Endothelial cell of umbilical vein (primary cell): ENCODE measurements at regions not wholly inside any gene's neighbourhood (a gene's known extent, or its start where the extent isn't known, plus 50 kb on each side); places are given as distances from the start of the nearest gene placed in this dataset.

Experiments
- BruUV-seq: library from RNA; stranded (reverse); fragments of 400-500 nt; replicated peaks from 2 replicates; lab custom pipeline; 2021; lab: Mats Ljungman, UMichigan
- CTCF ChIA-PET: fragments of 300-600, 350-600 bp; sonication (Branson Sonifier 250); formaldehyde crosslinking; loops from one replicate; lab custom pipeline; 2021; ENCODE audit warnings: antibody characterized with exemption, inconsistent platforms; lab: Charles Lee
- POLR2A ChIA-PET: fragments of 300-600, 350-600 bp; sonication (Branson Sonifier 250); formaldehyde crosslinking; loops from one replicate; lab custom pipeline; 2021; ENCODE audit warnings: antibody characterized with exemption, inconsistent platforms; lab: Charles Lee
- DNase-seq: peaks from one replicate; pipeline ENCODE4 v3.0.0-alpha.2; 2011; ENCODE audit warnings: low read depth, low spot score
- FAIRE-seq: peaks from 2 replicates; lab custom pipeline; 2011; peaks lifted over from hg19 to GRCh38; lab: Jason Lieb, UNC
- H2AFZ ChIP-seq: 2 replicates; pipeline ENCODE4 v1.6.0; 2012; ENCODE audit warnings: low read depth, low read length, control low read depth, inconsistent platforms
- H3K27ac ChIP-seq: 2 replicates; pipeline ENCODE4 v1.5.1; 2011; ENCODE audit warnings: low read depth, mild to moderate bottlenecking, control low read depth, low read length, moderate library complexity; ENCODE audit not compliant: insufficient read depth
- H3K27me3 ChIP-seq, 2 experiments: 2 replicates each; pipeline versions ENCODE4 v1.6.0 to v1.6.1; 2011; ENCODE audit warnings: low read length in 2 of 2, mixed read lengths in 1 of 2; ENCODE audit not compliant: control insufficient read depth in 2 of 2, insufficient read depth in 2 of 2
- H3K36me3 ChIP-seq, 2 experiments: 2 replicates in 1 of 2; 3 replicates in 1 of 2; pipeline ENCODE4 v1.5.1; 2011; ENCODE audit warnings: low read length in 2 of 2, mild to moderate bottlenecking in 1 of 2, moderate library complexity in 1 of 2; ENCODE audit not compliant: control insufficient read depth in 2 of 2, insufficient read depth in 2 of 2; ENCODE audit errors: extremely low read depth in 1 of 2
- H3K4me1 ChIP-seq: 3 replicates; pipeline ENCODE4 v1.5.1; 2011; ENCODE audit warnings: mild to moderate bottlenecking, low read length; ENCODE audit not compliant: control insufficient read depth, insufficient read depth; ENCODE audit errors: extremely low read depth
- H3K4me2 ChIP-seq: 2 replicates; pipeline ENCODE4 v1.6.1; 2011; ENCODE audit warnings: low read length, control low read depth, mixed read lengths; ENCODE audit not compliant: insufficient read depth
- H3K4me3 ChIP-seq, 3 experiments: fragments of 200-600 bp in 1 of 3; sonication (generic), shearing (Covaris generic) in 1 of 3; replicated peaks in 1 of 3; 2 replicates each; pipeline ENCODE4 v1.5.1; 2011 to 2016; ENCODE audit warnings: control low read depth in 3 of 3, low read length in 3 of 3, mild to moderate bottlenecking in 2 of 3, inconsistent platforms in 1 of 3, low read depth in 1 of 3, moderate library complexity in 1 of 3; ENCODE audit not compliant: insufficient read depth in 1 of 3
- H3K79me2 ChIP-seq: 2 replicates; pipeline ENCODE4 v1.6.0; 2012; ENCODE audit warnings: low read length, inconsistent platforms; ENCODE audit not compliant: control insufficient read depth, insufficient read depth
- H3K9ac ChIP-seq: replicated peaks from 2 replicates; pipeline ENCODE3; 2011; ENCODE audit warnings: low read length, control low read depth; ENCODE audit not compliant: insufficient read depth; ENCODE audit errors: extremely low read depth
- H3K9me1 ChIP-seq: replicated peaks from 3 replicates; pipeline ENCODE4 v1.6.0; 2011; ENCODE audit warnings: mild to moderate bottlenecking, low read length; ENCODE audit not compliant: control insufficient read depth, insufficient read depth; ENCODE audit errors: extremely low read depth
- H3K9me3 ChIP-seq: replicated peaks from 2 replicates; pipeline ENCODE4 v1.5.1; 2012; ENCODE audit warnings: low read length, inconsistent platforms; ENCODE audit not compliant: control insufficient read depth, insufficient read depth
- H4K20me1 ChIP-seq: replicated peaks from 2 replicates; pipeline ENCODE3; 2011; ENCODE audit warnings: mild to moderate bottlenecking, low read length; ENCODE audit not compliant: control insufficient read depth, insufficient read depth; ENCODE audit errors: extremely low read depth
- EZH2 ChIP-seq: IDR thresholded peaks from 2 replicates; pipeline ENCODE4 v1.6.1; 2012; ENCODE audit warnings: borderline replicate concordance, low read depth, mild to moderate bottlenecking, moderate library complexity, low read length, inconsistent platforms; ENCODE audit not compliant: severe bottlenecking
- FOS ChIP-seq: IDR thresholded peaks from 2 replicates; pipeline ENCODE4 v1.6.1; 2011; ENCODE audit warnings: mild to moderate bottlenecking, low read length, moderate library complexity, borderline replicate concordance; ENCODE audit not compliant: insufficient read depth
- GATA2 ChIP-seq: IDR thresholded peaks from 2 replicates; pipeline ENCODE4 v1.7.0; 2011; ENCODE audit warnings: low read depth, mild to moderate bottlenecking, moderate library complexity, mixed read lengths, low read length; ENCODE audit not compliant: insufficient read length, insufficient read depth
- JUN ChIP-seq: IDR thresholded peaks from 2 replicates; pipeline ENCODE4 v1.6.1; 2011; ENCODE audit warnings: borderline replicate concordance, low read depth; ENCODE audit not compliant: insufficient read length, insufficient read depth
- MAX ChIP-seq: IDR thresholded peaks from 2 replicates; pipeline ENCODE4 v1.6.1; 2011; ENCODE audit not compliant: insufficient read depth, insufficient read length
- MYC ChIP-seq: IDR thresholded peaks from one replicate; pipeline ENCODE4 v1.6.1; 2011; ENCODE audit warnings: mild to moderate bottlenecking, low read depth, low read length
- POLR2A ChIP-seq: IDR thresholded peaks from 2 replicates; pipeline ENCODE4 v1.6.1; 2012; ENCODE audit warnings: low read depth, mild to moderate bottlenecking, control low read depth, low read length
- POLR2AphosphoS5 ChIP-seq: IDR thresholded peaks from 2 replicates; pipeline ENCODE4 v1.6.1; 2012; ENCODE audit warnings: low read depth, mild to moderate bottlenecking, control low read depth, low read length, moderate library complexity; ENCODE audit not compliant: insufficient read depth
- dilution Hi-C: fragments of 300-500 bp; cut with MboI; formaldehyde crosslinking; loops from one replicate; pipeline ENCODE4 v1.15.0; 2019; ENCODE audit warnings: low sequenced_read_pairs; ENCODE audit not compliant: extremely low pct_ligation_motif_present
- intact Hi-C: fragments of 100-400 bp; cut with micrococcal nuclease; formaldehyde crosslinking; loops from one replicate; pipeline ENCODE4 v1.10.0; 2022
- TF ChIP-seq, protein P1 (sequence below), 2 donors: IDR thresholded peaks; 1 replicate in 1 of 2; 2 replicates in 1 of 2; pipeline ENCODE4 v1.5.1; 2011; ENCODE audit warnings: low read length in 2 of 2, mild to moderate bottlenecking in 2 of 2, moderate library complexity in 2 of 2, control low read depth in 1 of 2, inconsistent platforms in 1 of 2, low read depth in 1 of 2; ENCODE audit not compliant: insufficient read depth in 1 of 2; ENCODE audit errors: extremely low read depth in 1 of 2

DNA sequence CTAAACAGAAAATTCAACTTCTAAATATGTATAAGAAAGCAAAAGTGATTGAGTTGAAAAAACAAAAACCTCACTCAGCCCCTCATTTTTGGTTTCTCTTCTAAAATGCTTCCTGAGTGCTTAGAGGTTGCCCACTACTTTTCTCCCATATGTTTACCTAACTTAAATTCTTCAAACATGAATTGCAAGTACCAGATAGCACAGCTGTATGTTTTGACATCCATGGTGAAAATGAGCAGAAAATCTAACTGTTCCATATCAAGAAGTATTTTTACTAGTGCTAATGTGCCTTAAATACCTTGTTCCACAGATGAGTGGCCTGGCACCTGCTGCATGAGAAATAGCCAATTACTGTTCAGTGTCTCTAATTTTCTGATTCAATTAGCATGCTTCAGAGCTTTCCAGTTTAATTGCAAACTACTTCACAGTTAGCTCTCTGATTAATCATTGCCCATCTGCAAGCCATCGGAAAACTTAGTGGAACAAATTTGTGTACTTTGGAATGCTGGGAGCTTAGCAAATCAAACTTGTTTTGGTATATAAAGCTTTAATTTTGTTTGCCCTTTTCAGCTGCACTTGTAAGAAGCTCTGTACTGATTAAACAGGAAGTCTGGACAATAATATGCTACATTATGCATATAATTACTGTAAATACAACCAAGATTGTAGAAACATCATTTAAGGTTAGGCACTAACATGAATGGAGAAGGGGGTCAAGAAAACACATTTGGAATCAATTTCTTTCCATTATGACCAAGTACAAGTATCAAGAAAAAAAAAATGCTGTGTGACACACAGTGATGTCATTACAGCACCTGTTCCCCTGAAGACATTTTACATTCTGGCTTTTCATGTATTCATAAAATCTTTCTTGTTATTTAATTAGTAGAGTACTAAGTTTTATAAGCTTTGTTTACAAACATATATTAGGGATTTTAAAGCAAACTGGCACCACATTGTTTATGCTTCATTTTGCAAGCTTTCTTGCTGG lies 65.6 kb downstream of the POU5F2 start:
- dilution Hi-C loops = no loop called here
- TF ChIP-seq FOS (no peak), JUN (no peak), MYC (no peak), EZH2 (no peak), POLR2AphosphoS5 (no peak), GATA2 (no peak), MAX (no peak), POLR2A (no peak)
- TF ChIP-seq, protein P1, sequence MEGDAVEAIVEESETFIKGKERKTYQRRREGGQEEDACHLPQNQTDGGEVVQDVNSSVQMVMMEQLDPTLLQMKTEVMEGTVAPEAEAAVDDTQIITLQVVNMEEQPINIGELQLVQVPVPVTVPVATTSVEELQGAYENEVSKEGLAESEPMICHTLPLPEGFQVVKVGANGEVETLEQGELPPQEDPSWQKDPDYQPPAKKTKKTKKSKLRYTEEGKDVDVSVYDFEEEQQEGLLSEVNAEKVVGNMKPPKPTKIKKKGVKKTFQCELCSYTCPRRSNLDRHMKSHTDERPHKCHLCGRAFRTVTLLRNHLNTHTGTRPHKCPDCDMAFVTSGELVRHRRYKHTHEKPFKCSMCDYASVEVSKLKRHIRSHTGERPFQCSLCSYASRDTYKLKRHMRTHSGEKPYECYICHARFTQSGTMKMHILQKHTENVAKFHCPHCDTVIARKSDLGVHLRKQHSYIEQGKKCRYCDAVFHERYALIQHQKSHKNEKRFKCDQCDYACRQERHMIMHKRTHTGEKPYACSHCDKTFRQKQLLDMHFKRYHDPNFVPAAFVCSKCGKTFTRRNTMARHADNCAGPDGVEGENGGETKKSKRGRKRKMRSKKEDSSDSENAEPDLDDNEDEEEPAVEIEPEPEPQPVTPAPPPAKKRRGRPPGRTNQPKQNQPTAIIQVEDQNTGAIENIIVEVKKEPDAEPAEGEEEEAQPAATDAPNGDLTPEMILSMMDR (IDR thresholded peaks at IDR 0.05; ENCODE audit: extremely low read depth in 1 of 2, insufficient read depth in 1 of 2, low read depth in 1 of 2, low read length in 2 of 2) = no peak
- Histone ChIP-seq H3K4me1 (peaks cover 4% of the 10 kb centered on the region), H3K9me1 (no peaks in the 10 kb centered on the region), H4K20me1 (no peaks in the 10 kb centered on the region), H3K79me2 (no peaks in the 10 kb centered on the region), H3K4me3 (no peak overlapping the region), H3K27ac (no peak overlapping the region), H3K9ac (no peak overlapping the region), H3K27me3 (no peaks in the 10 kb centered on the region), H3K9me3 (no peaks in the 10 kb centered on the region), H3K36me3 (no peaks in the 10 kb centered on the region), H3K4me2 (no peak overlapping the region), H2AFZ (no peak overlapping the region)
- intact Hi-C loops = no loop called here
- ChIA-PET CTCF (interaction anchor here (0.6 to 2.0 kb wide), 4 partner anchors 8 to 366 kb away, joined by 3 to 5 read pairs (median 4); no protein-coding TSS in a partner anchor), POLR2A (no interaction called here)
- DNase-seq (no peak), FAIRE-seq (peak; percentile 4)
- no TSS peak for BruUV-seq
